LNCAP (cell line): ENCODE measurements at regions not wholly inside any gene's neighbourhood (a gene's known extent, or its start where the extent isn't known, plus 50 kb on each side); places are given as distances from the start of the nearest gene placed in this dataset.

Experiments used
- TF ChIP-seq, protein P1 (sequence below): fragments of 450-650 bp; IDR thresholded peaks from 2 replicates; pipeline ENCODE4 v1.5.1; 2017; ENCODE audit warnings: mild to moderate bottlenecking

DNA sequence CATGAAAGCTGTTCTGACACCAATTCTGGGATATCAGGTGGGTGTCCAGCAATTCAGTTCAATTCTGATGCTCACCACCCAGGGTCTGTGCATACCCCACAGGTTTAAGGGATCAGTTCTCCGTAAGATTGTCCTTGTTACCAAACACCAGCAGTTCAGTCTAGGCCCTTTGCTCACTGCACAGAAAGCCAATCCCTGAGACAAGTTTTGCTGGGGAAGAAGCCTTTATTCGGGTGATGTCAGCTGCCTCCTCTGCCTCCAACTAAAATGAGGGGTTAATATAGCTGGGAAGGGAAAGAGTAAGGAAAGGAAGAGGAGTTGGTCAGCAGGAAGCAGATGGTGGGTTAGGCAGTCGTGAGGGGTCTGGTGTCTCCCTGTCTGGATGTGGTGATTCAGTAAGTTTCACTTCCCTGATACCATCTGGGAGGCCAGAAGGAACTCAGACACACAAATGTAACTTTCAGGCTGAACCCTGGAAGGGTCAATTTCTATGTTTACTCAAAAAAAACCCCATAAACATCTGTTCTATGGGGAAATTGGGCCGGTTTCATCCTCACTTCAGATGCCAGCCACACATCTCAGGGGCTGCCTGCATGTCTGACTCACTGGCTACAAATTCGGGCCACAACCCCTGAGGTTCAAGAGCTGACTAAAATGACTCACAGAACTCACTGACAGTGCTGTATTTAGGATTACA is 83.3 kb upstream of the PGBD5 start:
- TF ChIP-seq, protein P1, sequence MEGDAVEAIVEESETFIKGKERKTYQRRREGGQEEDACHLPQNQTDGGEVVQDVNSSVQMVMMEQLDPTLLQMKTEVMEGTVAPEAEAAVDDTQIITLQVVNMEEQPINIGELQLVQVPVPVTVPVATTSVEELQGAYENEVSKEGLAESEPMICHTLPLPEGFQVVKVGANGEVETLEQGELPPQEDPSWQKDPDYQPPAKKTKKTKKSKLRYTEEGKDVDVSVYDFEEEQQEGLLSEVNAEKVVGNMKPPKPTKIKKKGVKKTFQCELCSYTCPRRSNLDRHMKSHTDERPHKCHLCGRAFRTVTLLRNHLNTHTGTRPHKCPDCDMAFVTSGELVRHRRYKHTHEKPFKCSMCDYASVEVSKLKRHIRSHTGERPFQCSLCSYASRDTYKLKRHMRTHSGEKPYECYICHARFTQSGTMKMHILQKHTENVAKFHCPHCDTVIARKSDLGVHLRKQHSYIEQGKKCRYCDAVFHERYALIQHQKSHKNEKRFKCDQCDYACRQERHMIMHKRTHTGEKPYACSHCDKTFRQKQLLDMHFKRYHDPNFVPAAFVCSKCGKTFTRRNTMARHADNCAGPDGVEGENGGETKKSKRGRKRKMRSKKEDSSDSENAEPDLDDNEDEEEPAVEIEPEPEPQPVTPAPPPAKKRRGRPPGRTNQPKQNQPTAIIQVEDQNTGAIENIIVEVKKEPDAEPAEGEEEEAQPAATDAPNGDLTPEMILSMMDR, result no peak

DNA sequence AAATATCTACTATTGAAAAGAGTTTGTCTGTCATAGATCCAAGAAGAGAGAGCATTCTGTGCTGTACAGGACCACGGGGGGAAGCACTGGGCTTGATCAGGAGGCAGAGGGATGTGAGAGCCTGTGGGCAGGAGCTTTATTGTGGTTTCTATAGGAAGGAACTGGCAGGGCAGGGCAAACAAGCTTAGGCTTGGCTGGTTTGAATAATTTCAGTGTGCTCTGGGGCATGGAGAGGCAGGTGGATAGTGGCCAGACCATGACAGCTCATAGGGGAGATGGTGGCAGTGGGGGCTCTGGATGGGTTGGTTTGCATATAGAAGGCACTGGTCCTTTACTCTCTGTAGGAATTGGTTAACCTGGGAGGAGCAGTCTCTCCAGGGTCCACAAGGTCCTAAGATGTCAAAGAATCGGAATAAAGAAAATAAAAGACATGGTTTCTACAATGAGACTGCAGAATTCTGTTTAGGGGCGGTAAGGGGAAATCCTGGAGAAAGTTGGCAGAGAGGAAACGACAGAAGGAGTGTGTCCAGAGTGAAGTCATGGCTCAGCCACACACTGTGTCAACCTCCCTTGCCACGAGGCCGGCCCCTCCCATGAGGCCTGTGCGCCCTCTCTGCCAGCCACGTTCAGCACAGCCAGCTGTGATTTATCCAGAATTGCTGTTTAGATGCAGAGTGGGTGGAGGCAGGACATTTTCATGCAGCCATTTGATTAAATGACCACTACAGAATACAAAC is 81.7 kb upstream of the PGBD5 start:
- TF ChIP-seq, protein P1, result no peak

DNA sequence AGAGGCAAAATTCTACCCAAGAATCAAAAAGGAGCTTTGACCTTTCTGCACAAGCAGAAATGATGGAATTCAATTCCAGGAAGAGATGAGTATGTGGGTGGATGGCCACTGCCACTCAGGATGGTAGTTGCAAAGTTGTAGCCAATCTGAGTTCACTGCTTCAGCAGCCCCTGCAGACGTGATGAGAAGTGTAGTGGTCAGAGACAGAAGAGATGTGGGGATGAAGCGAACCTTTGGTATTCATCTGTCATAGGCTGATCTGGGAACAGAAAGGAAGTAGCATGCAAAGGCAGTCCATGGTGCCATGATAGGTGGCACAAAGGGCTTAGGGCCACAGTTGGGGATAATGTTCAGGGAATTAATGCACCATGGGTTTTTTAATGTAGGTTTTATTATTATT is 81.1 kb upstream of the PGBD5 start:
- TF ChIP-seq, protein P1, result no peak

DNA sequence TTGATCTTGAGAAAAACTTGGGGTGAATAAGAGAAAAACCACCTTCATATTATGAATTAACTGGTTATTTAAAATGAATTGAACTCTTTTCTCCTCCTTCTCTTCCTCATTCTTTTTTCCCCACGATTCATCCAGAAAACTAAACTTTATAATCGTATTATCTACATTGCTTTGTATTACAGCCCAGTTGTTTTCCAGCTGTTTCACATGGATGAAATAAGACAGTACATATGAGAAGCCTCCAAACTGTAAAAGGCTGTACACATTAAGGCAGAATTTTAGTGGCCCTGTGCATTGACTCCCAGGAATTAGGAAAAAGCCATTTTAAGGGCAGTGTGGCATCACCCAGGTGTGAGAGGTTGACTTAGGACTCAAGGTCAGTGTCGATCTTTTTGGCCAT is 80.3 kb upstream of the PGBD5 start:
- TF ChIP-seq, protein P1, result no peak

DNA sequence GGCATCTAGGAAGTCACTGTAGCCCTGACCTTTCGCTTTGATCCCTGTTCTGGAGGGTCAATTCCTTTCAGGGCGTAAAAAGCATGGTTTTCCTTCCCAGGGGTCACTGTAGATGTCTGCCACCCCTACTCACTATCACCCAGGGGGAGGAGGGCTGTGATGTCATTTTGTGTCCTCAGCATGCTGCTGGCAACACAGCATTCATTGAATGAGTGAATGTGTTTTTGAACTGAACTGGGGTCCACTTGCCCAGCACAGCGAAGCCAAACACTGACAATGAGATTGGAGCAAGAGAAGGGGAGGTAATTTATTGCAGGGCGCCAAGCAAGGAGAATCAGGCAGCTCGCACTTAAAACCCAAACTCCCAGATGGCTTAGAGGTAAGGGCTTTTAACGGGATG is 78.2 kb upstream of the PGBD5 start:
- TF ChIP-seq, protein P1, result no peak

DNA sequence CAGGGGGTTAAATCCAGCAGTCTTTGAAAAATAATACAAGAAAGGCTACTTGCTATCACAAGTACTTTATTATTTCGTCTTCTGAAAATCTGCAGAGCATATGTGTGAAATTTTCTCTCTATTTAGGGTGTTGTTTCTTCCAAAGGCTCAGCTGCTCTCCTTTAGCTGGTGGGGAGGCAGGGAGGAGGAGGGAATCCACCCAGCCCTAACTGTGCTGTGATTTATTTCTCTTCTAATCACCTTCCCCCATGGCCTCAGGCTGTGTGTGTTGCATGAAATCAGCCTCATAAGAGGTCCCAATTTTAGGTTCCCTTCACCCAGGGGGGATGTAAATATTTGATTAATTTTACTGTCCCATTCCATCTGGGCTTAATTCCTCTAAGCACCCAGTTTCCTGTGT is 77.6 kb upstream of the PGBD5 start:
- TF ChIP-seq, protein P1, result no peak

DNA sequence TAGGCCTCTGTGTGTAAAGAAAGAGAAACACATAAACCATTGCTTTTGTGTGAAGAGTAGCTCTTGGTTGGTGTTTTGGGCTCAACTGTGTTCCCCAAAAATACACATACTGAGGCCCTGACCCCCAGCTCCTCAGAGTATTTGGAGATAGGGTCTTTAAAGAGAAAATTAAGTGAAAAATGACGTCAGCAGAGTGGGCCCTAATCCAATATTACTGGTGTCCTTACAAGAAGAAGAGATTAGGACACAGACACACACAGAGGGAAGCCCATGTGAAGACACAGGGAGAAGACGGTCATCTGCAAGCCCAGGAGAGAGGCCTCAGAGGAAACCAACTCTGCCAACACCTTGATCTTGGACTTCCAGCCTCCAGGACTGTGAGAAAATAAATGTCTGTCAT is 76.9 kb upstream of the PGBD5 start:
- TF ChIP-seq, protein P1, result no peak
